A673 (cell line): ENCODE measurements at regions not wholly inside any gene's neighbourhood (a gene's known extent, or its start where the extent isn't known, plus 50 kb on each side); places are given as distances from the start of the nearest gene placed in this dataset.

ENCODE experiments used
- CTCF ChIP-seq: fragments of 300-800, 200-600 bp; sonication (generic); conservative IDR thresholded peaks from 2 replicates; pipeline ENCODE4 v1.5.1; 2017; ENCODE audit warnings: low read depth, mild to moderate bottlenecking, antibody characterized with exemption, low read length, moderate library complexity, mixed read lengths
- EZH2 ChIP-seq: fragments of 200-600 bp; sonication (generic); IDR thresholded peaks from 2 replicates; pipeline ENCODE4 v1.6.1; 2017; ENCODE audit warnings: borderline replicate concordance, low read depth, mild to moderate bottlenecking, mixed read lengths, antibody characterized with exemption, low read length; ENCODE audit not compliant: poor library complexity, severe bottlenecking

- no peak for TF ChIP-seq CTCF
- TF ChIP-seq EZH2: no peak
These were observed 429.0 kb upstream of the NRSN1 start for GRCh38 chr6:23696992-23697391.
